ENCODE measurements at regions not wholly inside any gene's neighbourhood (a gene's known extent, or its start where the extent isn't known, plus 50 kb on each side); places are given as distances from the start of the nearest gene placed in this dataset.

- no peak overlapping the region for H3K27ac ChIP-seq (ENCODE audit: low read depth, low read length)
- H3K9me3 ChIP-seq (ENCODE audit: control insufficient read depth, insufficient read depth, low read length) = peaks cover 7% of the 10 kb centered on the region
- H3K4me3 ChIP-seq (ENCODE audit: low read depth, low read length) = no peak overlapping the region
- ChIA-PET CTCF (no interaction called here), POLR2A (no interaction called here)
- H3K27me3 ChIP-seq (ENCODE audit: control insufficient read depth, insufficient read depth, low read length) = no peaks in the 10 kb centered on the region
- no peak for DNase-seq (ENCODE audit: low read depth, low spot score)
- no peak for TF ChIP-seq CTCF (IDR thresholded peaks at IDR 0.05; ENCODE audit: low read depth, low read length)
Measured at GRCh38 chr4:43316813-43317212, 424.3 kb downstream of the GRXCR1 start.

GRCh38 chr4:43325220-43325967, 432.9 kb downstream of the GRXCR1 start:
- H3K27ac ChIP-seq (ENCODE audit: low read depth, low read length) = no peak overlapping the region
- TF ChIP-seq CTCF (IDR thresholded peaks at IDR 0.05; ENCODE audit: low read depth, low read length) = no peak
- no peak for DNase-seq (ENCODE audit: low read depth, low spot score)
- CTCF ChIA-PET = no interaction called here
- H3K9me3 ChIP-seq (ENCODE audit: control insufficient read depth, insufficient read depth, low read length) = peaks cover 2% of the 10 kb centered on the region; the same call in 1 of the 2 replicates
- no peaks in the 10 kb centered on the region for H3K27me3 ChIP-seq (ENCODE audit: control insufficient read depth, insufficient read depth, low read length)
- no peak overlapping the region for H3K4me3 ChIP-seq (ENCODE audit: low read depth, low read length)
- POLR2A ChIA-PET = interaction anchor here (0.7 kb wide), 1 partner anchor 18 kb away, joined by 3 read pairs; no protein-coding TSS in a partner anchor

- POLR2A ChIA-PET = no interaction called here
- Histone ChIP-seq H3K27ac (ENCODE audit: low read depth, low read length) (peak overlapping the region; percentile 49), H3K9me3 (ENCODE audit: control insufficient read depth, insufficient read depth, low read length) (peaks cover 2% of the 10 kb centered on the region; the same call in 1 of the 2 replicates), H3K4me3 (ENCODE audit: low read depth, low read length) (no peak overlapping the region), H3K27me3 (ENCODE audit: control insufficient read depth, insufficient read depth, low read length) (no peaks in the 10 kb centered on the region)
- DNase-seq (ENCODE audit: low read depth, low spot score) = no peak
- TF ChIP-seq CTCF (IDR thresholded peaks at IDR 0.05; ENCODE audit: low read depth, low read length) = no peak
- CTCF ChIA-PET = no interaction called here
Measured at GRCh38 chr4:43330288-43330687, 437.8 kb downstream of the GRXCR1 start.

- TF ChIP-seq CTCF (IDR thresholded peaks at IDR 0.05; ENCODE audit: low read depth, low read length) = no peak
- Histone ChIP-seq H3K9me3 (ENCODE audit: control insufficient read depth, insufficient read depth, low read length) (peaks cover 2% of the 10 kb centered on the region; the same call in 1 of the 2 replicates), H3K27me3 (ENCODE audit: control insufficient read depth, insufficient read depth, low read length) (no peaks in the 10 kb centered on the region), H3K4me3 (ENCODE audit: low read depth, low read length) (no peak overlapping the region), H3K27ac (ENCODE audit: low read depth, low read length) (peak overlapping the region; percentile 58)
- DNase-seq (ENCODE audit: low read depth, low spot score) = no peak
- CTCF ChIA-PET = no interaction called here
- POLR2A ChIA-PET = no interaction called here
Measured at GRCh38 chr4:43331226-43332051, 438.9 kb downstream of the GRXCR1 start.

GRCh38 chr4:43332052-43332425, 439.5 kb downstream of the GRXCR1 start:
- Histone ChIP-seq H3K27me3 (ENCODE audit: control insufficient read depth, insufficient read depth, low read length) (no peaks in the 10 kb centered on the region), H3K4me3 (ENCODE audit: low read depth, low read length) (no peak overlapping the region), H3K27ac (ENCODE audit: low read depth, low read length) (no peak overlapping the region), H3K9me3 (ENCODE audit: control insufficient read depth, insufficient read depth, low read length) (peaks cover 2% of the 10 kb centered on the region; the same call in 1 of the 2 replicates)
- TF ChIP-seq CTCF (IDR thresholded peaks at IDR 0.05; ENCODE audit: low read depth, low read length) = no peak
- no peak for DNase-seq (ENCODE audit: low read depth, low spot score)
- ChIA-PET CTCF (no interaction called here), POLR2A (no interaction called here)
